H1 (cell line): ENCODE measurements at regions not wholly inside any gene's neighbourhood (a gene's known extent, or its start where the extent isn't known, plus 50 kb on each side); places are given as distances from the start of the nearest gene placed in this dataset.

ENCODE experiments used
- ATF3 ChIP-seq: IDR thresholded peaks from 2 replicates; pipeline ENCODE4 v1.6.1; 2011; ENCODE audit warnings: low read depth, mild to moderate bottlenecking, low read length; ENCODE audit not compliant: insufficient read depth
- CEBPB ChIP-seq: IDR thresholded peaks from 2 replicates; pipeline ENCODE4 v1.6.1; 2012; ENCODE audit warnings: low read depth, low read length
- EP300 ChIP-seq, 2 experiments: IDR thresholded peaks; 1 replicate in 1 of 2; 2 replicates in 1 of 2; pipeline ENCODE4 v1.6.1; 2011 to 2012; ENCODE audit warnings: low read depth in 2 of 2, low read length in 2 of 2, mild to moderate bottlenecking in 2 of 2, borderline replicate concordance in 1 of 2, inconsistent platforms in 1 of 2, moderate library complexity in 1 of 2
- FOSL1 ChIP-seq: IDR thresholded peaks from 2 replicates; pipeline ENCODE4 v1.6.1; 2011; ENCODE audit warnings: mild to moderate bottlenecking, low read depth, low read length, moderate library complexity; ENCODE audit not compliant: insufficient read depth
- JUN ChIP-seq: IDR thresholded peaks from 2 replicates; pipeline ENCODE4 v1.6.1; 2011; ENCODE audit warnings: low read depth, mild to moderate bottlenecking, improper control_type of control experiment, low read length
- KDM1A ChIP-seq: fragments of 200-600, 300-600 bp; sonication (generic); IDR thresholded peaks from 2 replicates; pipeline ENCODE4 v1.7.1; 2016; ENCODE audit warnings: mild to moderate bottlenecking, low read length, borderline replicate concordance
- POLR2A ChIP-seq, 2 experiments: IDR thresholded peaks; 1 replicate in 1 of 2; 2 replicates in 1 of 2; pipeline ENCODE4 v1.6.1; 2011; ENCODE audit warnings: low read depth in 2 of 2, low read length in 2 of 2, mild to moderate bottlenecking in 2 of 2; ENCODE audit errors: control extremely low read depth in 1 of 2
- POLR2AphosphoS5 ChIP-seq: IDR thresholded peaks from 2 replicates; pipeline ENCODE4 v1.6.1; 2011; ENCODE audit warnings: low read depth, low read length
- SIN3A ChIP-seq, 2 experiments: IDR thresholded peaks in 1 of 2; conservative IDR thresholded peaks in 1 of 2; 2 replicates each; pipeline ENCODE4 v1.6.1; 2011 to 2012; ENCODE audit warnings: low read length in 2 of 2, improper control_type of control experiment in 1 of 2, low read depth in 1 of 2, mild to moderate bottlenecking in 1 of 2

- no peak for TF ChIP-seq JUN
- TF ChIP-seq FOSL1, result no peak
- no peak for TF ChIP-seq EP300 (IDR thresholded peaks at IDR 0.05; ENCODE audit: borderline replicate concordance in 1 of 2, low read depth in 2 of 2, low read length in 2 of 2)
- no peak for TF ChIP-seq CEBPB
- TF ChIP-seq POLR2AphosphoS5, result no peak
- no peak for TF ChIP-seq SIN3A (conservative IDR thresholded peaks at IDR 0.05 in 1 of 2, IDR thresholded peaks at IDR 0.05 in 1 of 2; ENCODE audit: low read depth in 1 of 2, low read length in 2 of 2)
- TF ChIP-seq ATF3, result no peak
- no peak for TF ChIP-seq POLR2A (IDR thresholded peaks at IDR 0.05; ENCODE audit: control extremely low read depth in 1 of 2, low read depth in 2 of 2, low read length in 2 of 2)
- TF ChIP-seq KDM1A, result no peak
Measured at GRCh38 chr5:135158314-135158697, 124.3 kb upstream of the PITX1 start.
